Endothelial cell of umbilical vein (primary cell): ENCODE measurements at regions not wholly inside any gene's neighbourhood (a gene's known extent, or its start where the extent isn't known, plus 50 kb on each side); places are given as distances from the start of the nearest gene placed in this dataset.
A peak's percentile ranks its signal among the peaks of the same experiment; 100 is the strongest.

Experiments used
- BruUV-seq: library from RNA; stranded (reverse); fragments of 400-500 nt; replicated peaks from 2 replicates; lab custom pipeline; 2021; lab: Mats Ljungman, UMichigan
- CTCF ChIA-PET: fragments of 300-600, 350-600 bp; sonication (Branson Sonifier 250); formaldehyde crosslinking; loops from one replicate; lab custom pipeline; 2021; ENCODE audit warnings: antibody characterized with exemption, inconsistent platforms; lab: Charles Lee
- POLR2A ChIA-PET: fragments of 300-600, 350-600 bp; sonication (Branson Sonifier 250); formaldehyde crosslinking; loops from one replicate; lab custom pipeline; 2021; ENCODE audit warnings: antibody characterized with exemption, inconsistent platforms; lab: Charles Lee
- DNase-seq: peaks from one replicate; pipeline ENCODE4 v3.0.0-alpha.2; 2011; ENCODE audit warnings: low read depth, low spot score
- FAIRE-seq: peaks from 2 replicates; lab custom pipeline; 2011; peaks lifted over from hg19 to GRCh38; lab: Jason Lieb, UNC
- H2AFZ ChIP-seq: 2 replicates; pipeline ENCODE4 v1.6.0; 2012; ENCODE audit warnings: low read depth, low read length, control low read depth, inconsistent platforms
- H3K27ac ChIP-seq: 2 replicates; pipeline ENCODE4 v1.5.1; 2011; ENCODE audit warnings: low read depth, mild to moderate bottlenecking, control low read depth, low read length, moderate library complexity; ENCODE audit not compliant: insufficient read depth
- H3K27me3 ChIP-seq, 2 experiments: 2 replicates each; pipeline versions ENCODE4 v1.6.0 to v1.6.1; 2011; ENCODE audit warnings: low read length in 2 of 2, mixed read lengths in 1 of 2; ENCODE audit not compliant: control insufficient read depth in 2 of 2, insufficient read depth in 2 of 2
- H3K36me3 ChIP-seq, 2 experiments: 2 replicates in 1 of 2; 3 replicates in 1 of 2; pipeline ENCODE4 v1.5.1; 2011; ENCODE audit warnings: low read length in 2 of 2, mild to moderate bottlenecking in 1 of 2, moderate library complexity in 1 of 2; ENCODE audit not compliant: control insufficient read depth in 2 of 2, insufficient read depth in 2 of 2; ENCODE audit errors: extremely low read depth in 1 of 2
- H3K4me1 ChIP-seq: 3 replicates; pipeline ENCODE4 v1.5.1; 2011; ENCODE audit warnings: mild to moderate bottlenecking, low read length; ENCODE audit not compliant: control insufficient read depth, insufficient read depth; ENCODE audit errors: extremely low read depth
- H3K4me2 ChIP-seq: 2 replicates; pipeline ENCODE4 v1.6.1; 2011; ENCODE audit warnings: low read length, control low read depth, mixed read lengths; ENCODE audit not compliant: insufficient read depth
- H3K4me3 ChIP-seq, 3 experiments: fragments of 200-600 bp in 1 of 3; sonication (generic), shearing (Covaris generic) in 1 of 3; replicated peaks in 1 of 3; 2 replicates each; pipeline ENCODE4 v1.5.1; 2011 to 2016; ENCODE audit warnings: control low read depth in 3 of 3, low read length in 3 of 3, mild to moderate bottlenecking in 2 of 3, inconsistent platforms in 1 of 3, low read depth in 1 of 3, moderate library complexity in 1 of 3; ENCODE audit not compliant: insufficient read depth in 1 of 3
- H3K79me2 ChIP-seq: 2 replicates; pipeline ENCODE4 v1.6.0; 2012; ENCODE audit warnings: low read length, inconsistent platforms; ENCODE audit not compliant: control insufficient read depth, insufficient read depth
- H3K9ac ChIP-seq: replicated peaks from 2 replicates; pipeline ENCODE3; 2011; ENCODE audit warnings: low read length, control low read depth; ENCODE audit not compliant: insufficient read depth; ENCODE audit errors: extremely low read depth
- H3K9me1 ChIP-seq: replicated peaks from 3 replicates; pipeline ENCODE4 v1.6.0; 2011; ENCODE audit warnings: mild to moderate bottlenecking, low read length; ENCODE audit not compliant: control insufficient read depth, insufficient read depth; ENCODE audit errors: extremely low read depth
- H3K9me3 ChIP-seq: replicated peaks from 2 replicates; pipeline ENCODE4 v1.5.1; 2012; ENCODE audit warnings: low read length, inconsistent platforms; ENCODE audit not compliant: control insufficient read depth, insufficient read depth
- H4K20me1 ChIP-seq: replicated peaks from 2 replicates; pipeline ENCODE3; 2011; ENCODE audit warnings: mild to moderate bottlenecking, low read length; ENCODE audit not compliant: control insufficient read depth, insufficient read depth; ENCODE audit errors: extremely low read depth
- CTCF ChIP-seq, 2 donors: IDR thresholded peaks; 1 replicate in 1 of 2; 2 replicates in 1 of 2; pipeline ENCODE4 v1.5.1; 2011; ENCODE audit warnings: low read length in 2 of 2, mild to moderate bottlenecking in 2 of 2, moderate library complexity in 2 of 2, control low read depth in 1 of 2, inconsistent platforms in 1 of 2, low read depth in 1 of 2; ENCODE audit not compliant: insufficient read depth in 1 of 2; ENCODE audit errors: extremely low read depth in 1 of 2
- EZH2 ChIP-seq: IDR thresholded peaks from 2 replicates; pipeline ENCODE4 v1.6.1; 2012; ENCODE audit warnings: borderline replicate concordance, low read depth, mild to moderate bottlenecking, moderate library complexity, low read length, inconsistent platforms; ENCODE audit not compliant: severe bottlenecking
- FOS ChIP-seq: IDR thresholded peaks from 2 replicates; pipeline ENCODE4 v1.6.1; 2011; ENCODE audit warnings: mild to moderate bottlenecking, low read length, moderate library complexity, borderline replicate concordance; ENCODE audit not compliant: insufficient read depth
- JUN ChIP-seq: IDR thresholded peaks from 2 replicates; pipeline ENCODE4 v1.6.1; 2011; ENCODE audit warnings: borderline replicate concordance, low read depth; ENCODE audit not compliant: insufficient read length, insufficient read depth
- MAX ChIP-seq: IDR thresholded peaks from 2 replicates; pipeline ENCODE4 v1.6.1; 2011; ENCODE audit not compliant: insufficient read depth, insufficient read length
- MYC ChIP-seq: IDR thresholded peaks from one replicate; pipeline ENCODE4 v1.6.1; 2011; ENCODE audit warnings: mild to moderate bottlenecking, low read depth, low read length
- POLR2A ChIP-seq: IDR thresholded peaks from 2 replicates; pipeline ENCODE4 v1.6.1; 2012; ENCODE audit warnings: low read depth, mild to moderate bottlenecking, control low read depth, low read length
- POLR2AphosphoS5 ChIP-seq: IDR thresholded peaks from 2 replicates; pipeline ENCODE4 v1.6.1; 2012; ENCODE audit warnings: low read depth, mild to moderate bottlenecking, control low read depth, low read length, moderate library complexity; ENCODE audit not compliant: insufficient read depth
- dilution Hi-C: fragments of 300-500 bp; cut with MboI; formaldehyde crosslinking; loops from one replicate; pipeline ENCODE4 v1.15.0; 2019; ENCODE audit warnings: low sequenced_read_pairs; ENCODE audit not compliant: extremely low pct_ligation_motif_present
- intact Hi-C: fragments of 100-400 bp; cut with micrococcal nuclease; formaldehyde crosslinking; loops from one replicate; pipeline ENCODE4 v1.10.0; 2022

- H3K4me3 ChIP-seq = no peak overlapping the region
- ChIA-PET POLR2A (no interaction called here), CTCF (interaction anchor here (0.5 kb wide), 1 partner anchor 68 kb away, joined by 4 read pairs; no protein-coding TSS in a partner anchor)
- FAIRE-seq (no peak), DNase-seq (no peak)
- no peak for TF ChIP-seq EZH2
- no peak for TF ChIP-seq MAX
- TF ChIP-seq MYC = no peak
- TF ChIP-seq FOS = no peak
- no peak for TF ChIP-seq POLR2A
- no peak for TF ChIP-seq CTCF (IDR thresholded peaks at IDR 0.05; ENCODE audit: extremely low read depth in 1 of 2, insufficient read depth in 1 of 2, low read depth in 1 of 2, low read length in 2 of 2)
- no peak for TF ChIP-seq POLR2AphosphoS5
- TF ChIP-seq JUN = no peak
- no peaks in the 10 kb centered on the region for H3K9me3 ChIP-seq
- H3K4me1 ChIP-seq = peaks cover 31% of the 10 kb centered on the region
- H3K79me2 ChIP-seq = no peaks in the 10 kb centered on the region
- no peaks in the 10 kb centered on the region for H3K27me3 ChIP-seq
- H3K9ac ChIP-seq = no peak overlapping the region
- no TSS peak for BruUV-seq
- no peaks in the 10 kb centered on the region for H4K20me1 ChIP-seq
- no peak overlapping the region for H3K4me2 ChIP-seq
- intact Hi-C loops = no loop called here
- H3K9me1 ChIP-seq = no peaks in the 10 kb centered on the region
- H2AFZ ChIP-seq = peak overlapping the region; percentile 79
- dilution Hi-C loops = no loop called here
- H3K27ac ChIP-seq = no peak overlapping the region
- no peaks in the 10 kb centered on the region for H3K36me3 ChIP-seq
Observed at GRCh38 chr7:116429986-116430619, 69.4 kb upstream of the CAV2 start.
